Activated T-helper 2 cell treated with anti-CD3 and anti-CD28 coated beads, Interferon-gamma antibody, Interleukin-2, Interleukin-4, amounts not matched to agents 10 μg/mL and 5 μg/mL and 100 μg/mL, durations not matched to agents 14 hours and 24 hours and 36 hours (primary cell): ENCODE measurements at regions not wholly inside any gene's neighbourhood (a gene's known extent, or its start where the extent isn't known, plus 50 kb on each side); places are given as distances from the start of the nearest gene placed in this dataset.
"Not testable (repeated sequence)": the region's sequence is repeated elsewhere in the genome, so short reads cannot be mapped to it uniquely, and the experiment has no call there.

Source experiments
- DNase-seq: peaks from one replicate; pipeline ENCODE4 v3.0.0; 2021; ENCODE audit warnings: low spot score
- H3K27ac Mint-ChIP-seq: one replicate; pipeline ENCODE4 v1.8.0; 2021; ENCODE audit warnings: mixed read lengths
- H3K27me3 Mint-ChIP-seq: one replicate; pipeline ENCODE4 v1.8.0; 2021; ENCODE audit warnings: low read depth, mixed read lengths
- H3K36me3 Mint-ChIP-seq: one replicate; pipeline ENCODE4 v1.8.0; 2021; ENCODE audit warnings: low read depth, mixed read lengths
- H3K4me1 Mint-ChIP-seq: one replicate; pipeline ENCODE4 v1.8.0; 2021; ENCODE audit warnings: low read depth, mixed read lengths
- H3K4me3 Mint-ChIP-seq: one replicate; pipeline ENCODE4 v1.8.0; 2021; ENCODE audit warnings: low read depth, mild to moderate bottlenecking, moderate library complexity, mixed read lengths
- H3K9me3 Mint-ChIP-seq: one replicate; pipeline ENCODE4 v1.8.0; 2021; ENCODE audit warnings: mixed read lengths
- intact Hi-C: fragments of 100-400 bp; cut with micrococcal nuclease; formaldehyde crosslinking; loops from one replicate; pipeline ENCODE4 v1.15.1; 2023

DNA sequence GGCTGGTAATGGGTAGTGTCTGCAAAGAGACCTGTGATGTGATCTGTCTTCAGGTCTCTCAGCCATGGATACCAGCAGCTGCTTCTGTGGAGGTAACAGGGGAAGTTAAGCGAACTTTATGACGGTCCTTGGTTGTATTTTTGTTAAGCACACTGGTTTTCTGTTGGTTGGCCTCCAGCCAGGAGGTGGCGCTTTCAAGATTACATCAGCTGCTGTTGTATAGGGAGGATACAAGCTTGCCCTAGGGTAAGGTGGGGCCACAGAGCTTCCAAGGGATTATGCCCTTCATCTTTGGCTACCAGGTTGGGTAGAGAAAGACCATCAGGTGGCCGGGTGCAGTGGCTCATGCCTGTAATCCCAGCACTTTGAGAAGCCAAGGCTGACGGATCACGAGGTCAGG, 834.2 kb upstream of the GALNTL6 start:
- H3K4me1 Mint-ChIP-seq, result no peaks in the 10 kb centered on the region
- no peak for DNase-seq
- no peaks in the 10 kb centered on the region for H3K36me3 Mint-ChIP-seq
- no peaks in the 10 kb centered on the region for H3K27me3 Mint-ChIP-seq
- no peak overlapping the region for H3K27ac Mint-ChIP-seq
- peaks cover 7% of the 10 kb centered on the region for H3K9me3 Mint-ChIP-seq
- intact Hi-C loops, result no loop called here
- no peak overlapping the region for H3K4me3 Mint-ChIP-seq

DNA sequence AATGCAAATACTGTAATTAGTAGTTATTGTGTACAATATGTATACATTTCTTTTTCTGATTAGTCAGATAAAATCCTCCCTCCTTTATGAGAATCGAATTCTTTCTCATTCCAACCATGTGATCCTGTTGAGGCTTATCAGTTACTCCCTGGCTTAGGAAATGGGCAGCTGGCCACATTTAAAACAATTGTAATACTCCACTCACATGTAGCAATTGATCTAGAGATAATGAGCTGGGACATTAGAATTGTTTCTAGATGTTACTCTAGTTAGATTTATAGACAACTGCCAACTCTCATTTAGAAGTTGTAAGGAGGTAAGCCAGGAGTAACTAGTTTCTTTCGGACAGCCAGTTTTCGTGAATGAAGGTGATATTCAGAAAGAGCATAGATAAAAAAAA, 859.3 kb upstream of the AADAT start:
- Mint-ChIP-seq H3K27me3 (no peaks in the 10 kb centered on the region), H3K9me3 (peaks cover 4% of the 10 kb centered on the region), H3K36me3 (no peaks in the 10 kb centered on the region), H3K4me1 (no peaks in the 10 kb centered on the region), H3K27ac (no peak overlapping the region), H3K4me3 (no peak overlapping the region)
- no peak for DNase-seq
- intact Hi-C loops, result no loop called here

DNA sequence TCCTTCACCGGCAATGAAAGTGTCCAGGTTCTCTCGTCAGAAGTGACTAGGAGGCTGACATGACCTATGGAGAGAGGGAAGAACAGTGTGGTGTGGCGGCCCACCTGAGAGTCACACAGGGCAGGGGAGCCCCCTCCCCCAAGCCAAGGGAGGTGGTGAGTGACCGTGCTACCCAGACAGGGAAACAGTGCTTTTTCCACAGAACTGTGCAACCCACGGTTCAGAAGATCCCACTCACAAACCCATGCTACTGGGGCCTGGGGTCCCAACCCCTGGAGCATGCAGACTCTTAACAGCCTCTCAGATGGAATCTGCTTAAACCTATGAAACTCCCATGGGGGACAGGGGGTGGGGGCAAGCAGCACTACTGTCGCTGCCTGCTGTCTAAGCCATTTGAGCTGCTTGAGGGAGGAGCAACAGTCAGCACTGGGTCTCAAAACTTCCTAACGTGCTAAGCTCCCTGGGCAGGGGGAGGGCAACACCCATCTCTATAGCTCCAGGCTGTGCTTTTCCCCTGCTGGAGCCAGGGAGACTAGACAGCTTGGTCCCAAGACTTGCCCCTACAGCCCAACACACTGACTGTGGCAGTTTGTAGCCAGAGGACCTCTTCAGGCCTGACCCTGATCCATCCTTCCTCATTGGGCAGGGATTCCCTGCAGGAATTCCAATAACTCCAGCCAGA, 850.4 kb upstream of the AADAT start:
- intact Hi-C loops, result no loop called here

DNA sequence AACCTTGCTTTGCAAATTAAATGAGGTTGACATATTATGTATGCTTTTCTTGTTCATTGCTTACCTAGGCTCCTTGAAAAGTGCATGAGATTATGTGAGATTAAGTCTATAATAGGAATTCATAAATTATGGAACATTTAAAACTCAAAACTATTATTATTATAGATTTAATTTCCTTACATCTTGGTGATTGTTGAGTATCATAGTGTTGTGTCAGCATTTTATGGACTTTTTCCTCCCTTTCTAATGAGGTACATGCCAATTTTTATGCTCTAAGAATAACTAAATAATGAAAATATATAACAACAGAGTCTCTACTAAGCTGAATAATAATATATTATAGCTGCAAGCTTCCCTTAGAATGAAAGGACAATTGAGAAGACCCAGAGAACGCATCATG, 848.8 kb upstream of the AADAT start:
- Mint-ChIP-seq H3K9me3 (peaks cover 22% of the 10 kb centered on the region), H3K36me3 (no peaks in the 10 kb centered on the region), H3K27ac (no peak overlapping the region), H3K27me3 (no peaks in the 10 kb centered on the region), H3K4me1 (no peaks in the 10 kb centered on the region), H3K4me3 (no peak overlapping the region)
- intact Hi-C loops, result no loop called here
- DNase-seq, result no peak

More for the DNA sequence above, 850.4 kb upstream of the AADAT start:
- H3K36me3 Mint-ChIP-seq, result no peaks in the 10 kb centered on the region
- no peak overlapping the region for H3K4me3 Mint-ChIP-seq
- no peaks in the 10 kb centered on the region for H3K27me3 Mint-ChIP-seq
- H3K4me1 Mint-ChIP-seq, result no peaks in the 10 kb centered on the region
- H3K9me3 Mint-ChIP-seq, result peaks cover 22% of the 10 kb centered on the region
- no peak for DNase-seq
- H3K27ac Mint-ChIP-seq, result no peak overlapping the region

DNA sequence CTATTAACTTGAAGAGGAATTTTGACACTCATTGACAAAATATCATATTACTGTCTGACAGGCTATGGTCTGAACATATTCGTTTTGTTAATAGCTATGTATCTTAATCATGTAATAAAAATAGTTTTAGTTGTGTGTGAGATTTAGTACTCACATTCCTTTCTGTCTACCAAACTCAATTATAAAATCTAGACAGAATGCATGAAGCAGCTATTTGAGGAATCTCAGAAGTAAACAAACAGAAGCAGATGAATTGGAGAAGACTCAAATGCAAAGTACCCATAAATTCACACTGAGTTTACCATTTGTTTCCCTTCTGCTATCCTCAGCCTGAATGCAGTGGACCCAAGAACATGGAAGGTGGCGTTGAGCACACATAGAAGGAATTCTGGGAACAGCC, 841.6 kb upstream of the AADAT start:
- DNase-seq, result no peak
- Mint-ChIP-seq H3K27me3 (no peaks in the 10 kb centered on the region), H3K9me3 (no peaks in the 10 kb centered on the region), H3K4me1 (no peaks in the 10 kb centered on the region), H3K4me3 (no peak overlapping the region), H3K36me3 (no peaks in the 10 kb centered on the region), H3K27ac (no peak overlapping the region)
- intact Hi-C loops, result no loop called here

DNA sequence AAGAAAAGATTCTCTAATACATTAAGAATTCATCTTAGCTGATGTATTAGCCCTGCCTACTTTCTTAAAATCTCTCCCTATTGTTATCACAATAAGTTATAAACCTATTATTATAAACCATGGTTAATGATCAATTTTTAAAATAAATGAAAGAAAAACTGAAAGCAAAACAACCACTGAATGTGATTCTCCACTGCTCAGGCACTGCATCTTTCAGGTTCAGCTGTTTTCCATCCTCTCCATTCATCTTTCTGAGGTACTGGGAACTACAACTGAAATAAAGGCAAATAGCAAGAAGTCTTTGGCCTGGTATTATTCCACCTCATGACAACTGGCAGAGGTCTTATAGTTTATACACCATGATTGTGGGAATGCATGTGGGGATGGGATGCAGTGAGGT, 798.9 kb upstream of the AADAT start:
- Mint-ChIP-seq H3K4me1 (no peaks in the 10 kb centered on the region), H3K27me3 (no peaks in the 10 kb centered on the region), H3K9me3 (no peaks in the 10 kb centered on the region), H3K27ac (no peak overlapping the region), H3K4me3 (no peak overlapping the region), H3K36me3 (no peaks in the 10 kb centered on the region)
- DNase-seq, result no peak
- intact Hi-C loops, result no loop called here

DNA sequence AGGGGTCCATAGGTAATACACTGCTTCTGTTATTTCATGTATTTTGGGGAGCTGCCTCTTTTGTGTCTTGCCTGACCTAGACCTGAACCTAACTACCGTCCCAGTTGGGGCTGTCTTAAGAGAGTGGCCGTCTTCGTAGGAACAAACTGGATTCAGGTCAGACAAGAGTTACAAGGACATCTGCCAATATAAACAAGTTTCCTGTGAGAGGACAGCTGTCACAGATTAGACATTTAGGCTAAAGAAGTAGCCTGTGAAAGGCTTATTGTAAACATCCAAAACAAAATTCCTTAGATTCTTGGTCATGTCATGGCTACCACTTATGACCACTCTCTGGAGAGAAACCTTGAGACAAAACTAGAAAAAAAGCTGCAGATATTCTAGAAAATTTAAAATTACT, 797.6 kb upstream of the AADAT start:
- no peak for DNase-seq
- no peaks in the 10 kb centered on the region for H3K36me3 Mint-ChIP-seq
- no peaks in the 10 kb centered on the region for H3K9me3 Mint-ChIP-seq
- no peaks in the 10 kb centered on the region for H3K27me3 Mint-ChIP-seq
- no peak overlapping the region for H3K4me3 Mint-ChIP-seq
- intact Hi-C loops, result no loop called here
- no peak overlapping the region for H3K27ac Mint-ChIP-seq
- no peaks in the 10 kb centered on the region for H3K4me1 Mint-ChIP-seq

DNA sequence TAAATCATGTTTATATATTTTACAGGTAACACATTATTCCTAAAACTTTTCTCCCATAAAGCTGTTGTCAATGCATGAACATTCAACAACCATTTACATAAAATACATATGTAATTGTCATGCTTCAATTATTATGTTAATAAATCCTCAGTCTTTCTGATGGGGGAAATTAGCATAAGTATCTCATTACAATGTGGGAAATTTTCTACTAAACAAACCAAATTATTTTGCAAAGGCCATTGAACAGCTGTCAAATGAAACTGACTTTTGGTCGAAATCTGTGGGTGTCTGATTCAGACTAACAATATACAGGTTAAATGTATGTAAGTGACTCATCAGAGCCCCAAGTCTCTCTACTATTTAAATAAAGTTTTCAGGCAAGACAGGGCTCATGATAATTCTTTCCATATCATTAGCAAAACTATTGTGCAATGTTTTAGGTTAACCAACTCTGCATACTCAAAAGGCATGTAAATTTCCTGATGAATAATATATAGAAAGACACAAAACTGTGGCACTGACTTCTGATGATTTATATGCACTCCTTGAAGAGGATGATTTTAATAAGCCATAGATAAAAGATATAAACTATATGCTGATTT, 795.3 kb upstream of the AADAT start:
- Mint-ChIP-seq H3K4me1 (no peaks in the 10 kb centered on the region), H3K27me3 (no peaks in the 10 kb centered on the region), H3K36me3 (no peaks in the 10 kb centered on the region), H3K27ac (no peak overlapping the region), H3K9me3 (no peaks in the 10 kb centered on the region), H3K4me3 (no peak overlapping the region)
- intact Hi-C loops, result no loop called here
- no peak for DNase-seq

DNA sequence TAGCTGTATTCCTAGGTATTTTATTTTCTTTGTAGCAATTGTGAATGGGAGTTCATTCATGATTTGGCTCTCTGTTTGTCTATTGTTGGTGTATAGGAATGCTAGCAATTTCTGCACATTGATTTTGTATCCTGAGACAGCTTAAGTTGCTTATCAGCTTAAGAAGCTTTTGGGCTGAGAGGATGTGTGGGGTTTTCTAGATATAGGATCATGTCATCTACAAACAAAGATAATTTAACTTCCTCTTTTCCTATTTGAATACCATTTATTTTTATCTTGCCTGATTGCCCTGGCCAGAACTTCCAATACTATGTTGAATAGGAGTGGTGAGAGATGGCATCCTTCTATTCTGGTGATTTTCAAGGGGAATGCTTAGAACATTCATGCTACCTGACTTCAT, 791.9 kb upstream of the AADAT start:
- intact Hi-C loops, H3K27me3 Mint-ChIP-seq, H3K36me3 Mint-ChIP-seq, H3K4me3 Mint-ChIP-seq, H3K27ac Mint-ChIP-seq, H3K9me3 Mint-ChIP-seq, H3K4me1 Mint-ChIP-seq, DNase-seq: not testable (repeated sequence)

DNA sequence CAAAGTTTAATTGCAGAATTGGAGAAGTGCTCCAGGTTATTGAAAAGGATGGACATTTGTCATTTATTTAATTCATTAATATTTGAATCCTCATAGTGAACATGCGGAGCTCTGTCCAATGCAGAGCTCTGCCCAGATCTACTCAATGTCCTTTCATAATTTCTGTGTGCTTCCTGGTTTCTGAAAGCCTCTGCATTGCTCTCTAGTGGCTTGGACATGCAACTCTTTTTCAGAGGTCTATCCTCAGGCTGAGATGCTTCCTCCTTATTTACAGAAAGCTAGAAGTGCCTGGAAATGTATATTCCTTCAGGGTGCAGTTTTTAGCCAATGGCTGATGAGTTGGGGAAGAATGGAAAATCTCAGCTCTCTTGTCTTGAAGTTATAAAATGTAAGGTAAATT, 786.1 kb upstream of the AADAT start:
- Mint-ChIP-seq H3K27ac (no peak overlapping the region), H3K4me3 (no peak overlapping the region), H3K4me1 (no peaks in the 10 kb centered on the region), H3K27me3 (no peaks in the 10 kb centered on the region), H3K9me3 (no peaks in the 10 kb centered on the region), H3K36me3 (no peaks in the 10 kb centered on the region)
- DNase-seq, result no peak
- intact Hi-C loops, result no loop called here

DNA sequence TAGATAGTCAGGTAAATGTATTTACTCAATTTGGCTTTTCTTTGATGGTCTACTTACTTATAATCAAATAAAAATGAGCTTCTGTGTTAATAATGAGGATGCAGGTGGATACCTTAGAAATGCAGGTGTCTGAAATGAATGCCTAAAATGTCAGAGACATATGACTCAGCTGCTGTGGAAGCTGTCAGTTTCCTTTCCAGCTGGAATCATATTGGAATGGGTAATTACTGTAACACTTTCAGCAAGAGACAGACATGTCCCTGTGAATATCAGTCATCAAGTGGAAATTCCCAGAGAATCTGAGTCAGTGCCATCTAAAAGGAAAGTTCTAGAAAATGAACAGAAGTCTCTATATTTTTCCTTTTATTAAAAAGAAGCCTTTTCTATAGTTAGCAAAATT, 783.0 kb upstream of the AADAT start:
- H3K27me3 Mint-ChIP-seq, result no peaks in the 10 kb centered on the region
- H3K36me3 Mint-ChIP-seq, result no peaks in the 10 kb centered on the region
- no peaks in the 10 kb centered on the region for H3K4me1 Mint-ChIP-seq
- no peak overlapping the region for H3K27ac Mint-ChIP-seq
- DNase-seq, result no peak
- intact Hi-C loops, result no loop called here
- no peak overlapping the region for H3K4me3 Mint-ChIP-seq
- no peaks in the 10 kb centered on the region for H3K9me3 Mint-ChIP-seq

DNA sequence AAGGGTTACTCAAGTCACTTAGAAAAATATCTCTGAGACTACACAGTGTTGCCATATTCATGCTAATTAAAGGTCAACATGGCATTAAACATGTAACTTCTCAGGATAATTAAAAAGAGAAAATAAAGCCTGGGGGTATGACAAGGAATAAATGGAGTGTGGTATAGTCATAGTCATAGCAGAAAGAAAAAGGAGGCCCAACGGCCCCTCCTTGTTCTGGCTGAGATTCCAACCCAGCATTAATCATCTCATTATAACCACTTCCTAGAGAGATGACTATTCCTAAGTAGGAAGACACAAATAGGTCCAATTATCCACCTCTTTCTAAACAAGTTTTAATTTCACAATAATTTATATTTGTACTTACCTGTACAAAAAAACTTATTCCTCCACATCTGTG, 778.4 kb upstream of the AADAT start:
- no peak for DNase-seq
- no peaks in the 10 kb centered on the region for H3K4me1 Mint-ChIP-seq
- H3K4me3 Mint-ChIP-seq, result no peak overlapping the region
- H3K27me3 Mint-ChIP-seq, result no peaks in the 10 kb centered on the region
- no peak overlapping the region for H3K27ac Mint-ChIP-seq
- intact Hi-C loops, result no loop called here
- H3K9me3 Mint-ChIP-seq, result peaks cover 7% of the 10 kb centered on the region
- H3K36me3 Mint-ChIP-seq, result no peaks in the 10 kb centered on the region

DNA sequence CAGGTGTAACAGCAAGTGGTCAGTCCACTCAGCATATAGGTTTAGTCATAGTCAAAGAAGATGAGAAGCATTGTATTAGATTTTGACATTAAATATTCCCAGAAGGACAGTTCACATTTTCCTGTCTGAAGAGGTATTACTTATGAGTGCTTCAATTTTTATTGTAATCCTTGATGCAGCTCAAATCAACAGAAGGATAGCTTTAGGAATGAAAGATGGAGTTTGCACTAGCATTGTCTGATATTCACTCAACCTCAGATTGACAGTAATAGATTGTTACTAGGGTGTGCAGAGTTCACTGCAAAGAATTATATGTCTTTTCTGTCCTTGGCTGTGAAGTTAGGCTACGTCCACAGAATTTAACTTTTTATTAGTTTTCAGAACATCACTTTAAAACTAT, 764.3 kb upstream of the AADAT start:
- H3K27me3 Mint-ChIP-seq, result no peaks in the 10 kb centered on the region
- H3K36me3 Mint-ChIP-seq, result no peaks in the 10 kb centered on the region
- DNase-seq, result no peak
- H3K4me1 Mint-ChIP-seq, result peaks cover 3% of the 10 kb centered on the region
- H3K9me3 Mint-ChIP-seq, result no peaks in the 10 kb centered on the region
- no peak overlapping the region for H3K4me3 Mint-ChIP-seq
- no peak overlapping the region for H3K27ac Mint-ChIP-seq
- intact Hi-C loops, result no loop called here
